Fibroblast of lung (primary cell): ENCODE measurements at regions not wholly inside any gene's neighbourhood (a gene's known extent, or its start where the extent isn't known, plus 50 kb on each side); places are given as distances from the start of the nearest gene placed in this dataset.

Source experiments
- EZH2 ChIP-seq: IDR thresholded peaks from 2 replicates; pipeline ENCODE4 v1.5.1; 2012; ENCODE audit warnings: low read length, control low read depth, mild to moderate bottlenecking; ENCODE audit errors: missing control alignments
- TF ChIP-seq, protein P1 (sequence below), 2 donors: IDR thresholded peaks in 1 of 2; conservative IDR thresholded peaks in 1 of 2; 1 replicate in 1 of 2; 2 replicates in 1 of 2; pipeline ENCODE4 v1.5.1; 2011 to 2012; ENCODE audit warnings: low read length in 2 of 2, control low read depth in 1 of 2, inconsistent platforms in 1 of 2, low read depth in 1 of 2, mild to moderate bottlenecking in 1 of 2

DNA sequence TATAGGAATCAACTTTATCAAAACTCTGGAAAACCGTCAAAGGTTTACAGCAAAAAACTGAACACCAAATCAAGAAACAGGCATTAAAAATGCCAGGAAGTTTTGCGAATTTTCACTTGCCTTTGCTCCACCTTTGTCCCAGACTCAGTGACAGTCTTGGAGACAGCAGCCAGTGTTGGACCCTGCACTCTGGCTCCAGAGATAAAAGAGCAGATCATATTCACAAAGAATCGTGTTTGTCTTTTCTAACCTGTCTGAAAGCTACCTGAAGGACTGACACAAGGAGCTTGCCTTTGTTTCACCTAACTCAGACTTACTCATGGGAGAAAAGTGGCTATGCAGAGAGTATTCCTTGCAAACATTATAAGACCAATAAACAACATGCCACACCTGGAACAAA is 74.0 kb upstream of the TCF12 start:
- TF ChIP-seq, protein P1, sequence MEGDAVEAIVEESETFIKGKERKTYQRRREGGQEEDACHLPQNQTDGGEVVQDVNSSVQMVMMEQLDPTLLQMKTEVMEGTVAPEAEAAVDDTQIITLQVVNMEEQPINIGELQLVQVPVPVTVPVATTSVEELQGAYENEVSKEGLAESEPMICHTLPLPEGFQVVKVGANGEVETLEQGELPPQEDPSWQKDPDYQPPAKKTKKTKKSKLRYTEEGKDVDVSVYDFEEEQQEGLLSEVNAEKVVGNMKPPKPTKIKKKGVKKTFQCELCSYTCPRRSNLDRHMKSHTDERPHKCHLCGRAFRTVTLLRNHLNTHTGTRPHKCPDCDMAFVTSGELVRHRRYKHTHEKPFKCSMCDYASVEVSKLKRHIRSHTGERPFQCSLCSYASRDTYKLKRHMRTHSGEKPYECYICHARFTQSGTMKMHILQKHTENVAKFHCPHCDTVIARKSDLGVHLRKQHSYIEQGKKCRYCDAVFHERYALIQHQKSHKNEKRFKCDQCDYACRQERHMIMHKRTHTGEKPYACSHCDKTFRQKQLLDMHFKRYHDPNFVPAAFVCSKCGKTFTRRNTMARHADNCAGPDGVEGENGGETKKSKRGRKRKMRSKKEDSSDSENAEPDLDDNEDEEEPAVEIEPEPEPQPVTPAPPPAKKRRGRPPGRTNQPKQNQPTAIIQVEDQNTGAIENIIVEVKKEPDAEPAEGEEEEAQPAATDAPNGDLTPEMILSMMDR (conservative IDR thresholded peaks at IDR 0.05 in 1 of 2, IDR thresholded peaks at IDR 0.05 in 1 of 2; ENCODE audit: low read depth in 1 of 2, low read length in 2 of 2), result no peak
- no peak for TF ChIP-seq EZH2
